H1 (cell line): ENCODE measurements at regions not wholly inside any gene's neighbourhood (a gene's known extent, or its start where the extent isn't known, plus 50 kb on each side); places are given as distances from the start of the nearest gene placed in this dataset.
"Not testable (repeated sequence)": the region's sequence is repeated elsewhere in the genome, so short reads cannot be mapped to it uniquely, and the experiment has no call there.

ENCODE experiments used
- CBX5 ChIP-seq: fragments of 300-800, 300-1000 bp; sonication (generic); IDR thresholded peaks from 2 replicates; pipeline ENCODE4 v1.7.1; 2016; ENCODE audit warnings: antibody characterized with exemption, low read length, low read depth
- CEBPB ChIP-seq: IDR thresholded peaks from 2 replicates; pipeline ENCODE4 v1.6.1; 2012; ENCODE audit warnings: low read depth, low read length
- CHD2 ChIP-seq: IDR thresholded peaks from 2 replicates; pipeline ENCODE4 v1.6.1; 2012; ENCODE audit warnings: low read length, improper control_type of control experiment
- POLR2A ChIP-seq, 2 experiments: IDR thresholded peaks; 1 replicate in 1 of 2; 2 replicates in 1 of 2; pipeline ENCODE4 v1.6.1; 2011; ENCODE audit warnings: low read depth in 2 of 2, low read length in 2 of 2, mild to moderate bottlenecking in 2 of 2; ENCODE audit errors: control extremely low read depth in 1 of 2
- SP1 ChIP-seq: IDR thresholded peaks from 2 replicates; pipeline ENCODE4 v1.6.1; 2011; ENCODE audit warnings: low read depth, low read length
- TF ChIP-seq, protein P1 (sequence below), 3 experiments: IDR thresholded peaks; 1 replicate in 2 of 3; 2 replicates in 1 of 3; pipeline versions ENCODE4 v1.5.1 to v1.6.1; 2011; ENCODE audit warnings: low read length in 3 of 3, mild to moderate bottlenecking in 3 of 3, inconsistent platforms in 2 of 3, low read depth in 1 of 3, moderate library complexity in 1 of 3; ENCODE audit not compliant: insufficient read depth in 1 of 3; ENCODE audit errors: control extremely low read depth in 1 of 3

DNA sequence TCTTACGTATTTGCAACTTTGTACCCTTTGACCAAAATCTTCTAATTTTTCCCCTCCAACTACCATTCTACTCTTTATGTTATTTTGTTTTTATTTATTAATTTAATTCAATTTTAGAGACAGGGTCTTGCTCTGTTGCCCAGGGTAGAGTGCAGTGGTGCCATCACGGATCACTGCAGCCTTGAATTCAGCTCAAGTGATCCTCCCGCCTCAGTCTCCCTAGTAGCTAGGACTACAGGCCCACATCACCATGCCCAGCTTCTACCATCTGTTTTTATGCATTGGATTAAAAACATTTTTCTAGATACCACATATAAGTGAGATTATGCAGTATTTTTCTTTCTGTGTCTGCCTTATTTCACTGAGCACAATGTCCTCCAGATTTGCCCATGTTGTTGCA, 2912.5 kb downstream of the RPIA start:
- not testable (repeated sequence) for TF ChIP-seq CHD2; SP1; POLR2A (IDR thresholded peaks at IDR 0.05; ENCODE audit: control extremely low read depth in 1 of 2, low read depth in 2 of 2, low read length in 2 of 2); CEBPB; CBX5
- TF ChIP-seq, protein P1, sequence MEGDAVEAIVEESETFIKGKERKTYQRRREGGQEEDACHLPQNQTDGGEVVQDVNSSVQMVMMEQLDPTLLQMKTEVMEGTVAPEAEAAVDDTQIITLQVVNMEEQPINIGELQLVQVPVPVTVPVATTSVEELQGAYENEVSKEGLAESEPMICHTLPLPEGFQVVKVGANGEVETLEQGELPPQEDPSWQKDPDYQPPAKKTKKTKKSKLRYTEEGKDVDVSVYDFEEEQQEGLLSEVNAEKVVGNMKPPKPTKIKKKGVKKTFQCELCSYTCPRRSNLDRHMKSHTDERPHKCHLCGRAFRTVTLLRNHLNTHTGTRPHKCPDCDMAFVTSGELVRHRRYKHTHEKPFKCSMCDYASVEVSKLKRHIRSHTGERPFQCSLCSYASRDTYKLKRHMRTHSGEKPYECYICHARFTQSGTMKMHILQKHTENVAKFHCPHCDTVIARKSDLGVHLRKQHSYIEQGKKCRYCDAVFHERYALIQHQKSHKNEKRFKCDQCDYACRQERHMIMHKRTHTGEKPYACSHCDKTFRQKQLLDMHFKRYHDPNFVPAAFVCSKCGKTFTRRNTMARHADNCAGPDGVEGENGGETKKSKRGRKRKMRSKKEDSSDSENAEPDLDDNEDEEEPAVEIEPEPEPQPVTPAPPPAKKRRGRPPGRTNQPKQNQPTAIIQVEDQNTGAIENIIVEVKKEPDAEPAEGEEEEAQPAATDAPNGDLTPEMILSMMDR (IDR thresholded peaks at IDR 0.05; ENCODE audit: control extremely low read depth in 1 of 3, insufficient read depth in 1 of 3, low read depth in 1 of 3, low read length in 3 of 3): not testable (repeated sequence)
